Peyer's patch (tissue), 4 donors: ENCODE measurements at regions not wholly inside any gene's neighbourhood (a gene's known extent, or its start where the extent isn't known, plus 50 kb on each side); places are given as distances from the start of the nearest gene placed in this dataset.

ENCODE experiments used
- DNase-seq, 3 donors: peaks; one replicate each; pipeline ENCODE4 v3.0.0-alpha.2; 2017 to 2019
- H3K27ac ChIP-seq, 4 donors: fragments of 200-600 bp; sonication (generic); one replicate each; pipeline ENCODE4 v1.5.1; 2016 to 2019
- H3K27me3 ChIP-seq, 2 donors: fragments of 200-600 bp; sonication (generic); one replicate each; pipeline ENCODE4 v1.5.1; 2019
- H3K36me3 ChIP-seq, 3 donors: fragments of 200-600 bp; sonication (generic); one replicate each; pipeline ENCODE4 v1.5.1; 2016 to 2019
- H3K4me1 ChIP-seq, 4 donors: fragments of 200-600 bp; sonication (generic); one replicate each; pipeline ENCODE4 v1.5.1; 2016 to 2019
- H3K4me3 ChIP-seq, 4 donors: fragments of 200-600 bp; sonication (generic); 1 replicate in 3 of 4; 2 replicates in 1 of 4; pipeline ENCODE4 v1.5.1; 2016 to 2019; ENCODE audit warnings: mild to moderate bottlenecking in 1 of 4
- H3K9me3 ChIP-seq, 4 donors: fragments of 200-600 bp; sonication (generic); one replicate each; pipeline ENCODE4 v1.5.1; 2016 to 2019; ENCODE audit warnings: mild to moderate bottlenecking in 1 of 4
- CTCF ChIP-seq, 6 experiments: fragments of 450-650 bp in 4 of 6; fragments of 200-600 bp in 2 of 6; sonication (generic) in 1 of 6; IDR thresholded peaks; one replicate each; pipeline ENCODE4 v1.5.1; 2017 to 2019; ENCODE audit warnings: antibody characterized with exemption in 6 of 6, mild to moderate bottlenecking in 3 of 6, moderate library complexity in 1 of 6
- POLR2A ChIP-seq, 2 donors: fragments of 450-650 bp; IDR thresholded peaks; one replicate each; pipeline ENCODE4 v1.5.1; 2017; ENCODE audit warnings: antibody characterized with exemption in 2 of 2, mild to moderate bottlenecking in 2 of 2, moderate library complexity in 2 of 2

GRCh38 chr10:57759777-57760176 is 507.9 kb downstream of the IPMK start:
- Histone ChIP-seq H3K9me3 (no peaks in the 10 kb centered on the region), H3K27ac (no peak overlapping the region), H3K36me3 (no peaks in the 10 kb centered on the region), H3K4me3 (no peak overlapping the region), H3K4me1 (no peaks in the 10 kb centered on the region), H3K27me3 (no peaks in the 10 kb centered on the region)
- no peak for DNase-seq
- no peak for TF ChIP-seq CTCF (IDR thresholded peaks at IDR 0.05)
- TF ChIP-seq POLR2A (IDR thresholded peaks at IDR 0.05), result no peak

GRCh38 chr10:57754803-57755202 is 512.9 kb downstream of the IPMK start:
- Histone ChIP-seq H3K9me3 (no peaks in the 10 kb centered on the region), H3K4me3 (no peak overlapping the region), H3K27me3 (no peaks in the 10 kb centered on the region), H3K36me3 (no peaks in the 10 kb centered on the region), H3K4me1 (no peaks in the 10 kb centered on the region), H3K27ac (no peak overlapping the region)
- TF ChIP-seq CTCF (IDR thresholded peaks at IDR 0.05), result no peak
- no peak for TF ChIP-seq POLR2A (IDR thresholded peaks at IDR 0.05)
- no peak for DNase-seq

DNA sequence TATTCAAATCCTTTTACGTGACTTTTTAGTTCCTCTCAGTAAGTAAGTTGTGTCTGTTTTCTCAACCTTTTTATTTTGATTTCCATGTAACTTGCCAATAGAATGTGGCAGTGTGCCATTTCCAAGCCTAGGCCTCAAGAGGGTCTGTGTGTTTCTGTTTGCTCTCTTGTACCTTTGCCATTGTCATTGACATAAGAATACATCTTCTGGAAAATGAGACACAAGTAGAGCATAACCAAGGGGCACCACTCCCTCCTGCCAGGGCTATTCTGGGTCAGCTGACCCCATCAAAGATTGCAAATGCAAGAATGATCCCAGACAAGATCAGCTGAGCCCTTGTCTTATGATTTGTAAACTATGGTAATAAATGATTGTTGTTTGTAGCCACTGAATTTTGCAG is 524.0 kb downstream of the IPMK start:
- Histone ChIP-seq H3K27me3 (no peaks in the 10 kb centered on the region), H3K4me1 (no peaks in the 10 kb centered on the region), H3K27ac (no peak overlapping the region), H3K9me3 (no peaks in the 10 kb centered on the region), H3K4me3 (no peak overlapping the region), H3K36me3 (no peaks in the 10 kb centered on the region)
- TF ChIP-seq CTCF (IDR thresholded peaks at IDR 0.05), result no peak
- TF ChIP-seq POLR2A (IDR thresholded peaks at IDR 0.05), result no peak
- no peak for DNase-seq

GRCh38 chr10:57741751-57742150 is 525.9 kb downstream of the IPMK start:
- Histone ChIP-seq H3K36me3 (no peaks in the 10 kb centered on the region), H3K4me1 (no peaks in the 10 kb centered on the region), H3K27ac (no peak overlapping the region), H3K9me3 (no peaks in the 10 kb centered on the region), H3K4me3 (no peak overlapping the region), H3K27me3 (no peaks in the 10 kb centered on the region)
- TF ChIP-seq CTCF (IDR thresholded peaks at IDR 0.05) (no peak), POLR2A (IDR thresholded peaks at IDR 0.05) (no peak)
- no peak for DNase-seq

- Histone ChIP-seq H3K4me3 (no peak overlapping the region), H3K9me3 (no peaks in the 10 kb centered on the region)
- no peak for DNase-seq
These were observed 544.4 kb downstream of the IPMK start for GRCh38 chr10:57723305-57723704.

More at GRCh38 chr10:57723305-57723704, 544.4 kb downstream of the IPMK start:
- no peak for TF ChIP-seq CTCF (IDR thresholded peaks at IDR 0.05)
- TF ChIP-seq POLR2A (IDR thresholded peaks at IDR 0.05), result no peak
- no peaks in the 10 kb centered on the region for H3K4me1 ChIP-seq
- H3K27me3 ChIP-seq, result no peaks in the 10 kb centered on the region
- no peak overlapping the region for H3K27ac ChIP-seq
- H3K36me3 ChIP-seq, result no peaks in the 10 kb centered on the region
